Activated T-cell treated with anti-CD3 and anti-CD28 coated beads for 24 hours (primary cell): ENCODE measurements at regions not wholly inside any gene's neighbourhood (a gene's known extent, or its start where the extent isn't known, plus 50 kb on each side); places are given as distances from the start of the nearest gene placed in this dataset.

Source experiments
- DNase-seq: peaks from one replicate; pipeline ENCODE4 v3.0.0-alpha.2; 2020; ENCODE audit warnings: low read depth

DNA sequence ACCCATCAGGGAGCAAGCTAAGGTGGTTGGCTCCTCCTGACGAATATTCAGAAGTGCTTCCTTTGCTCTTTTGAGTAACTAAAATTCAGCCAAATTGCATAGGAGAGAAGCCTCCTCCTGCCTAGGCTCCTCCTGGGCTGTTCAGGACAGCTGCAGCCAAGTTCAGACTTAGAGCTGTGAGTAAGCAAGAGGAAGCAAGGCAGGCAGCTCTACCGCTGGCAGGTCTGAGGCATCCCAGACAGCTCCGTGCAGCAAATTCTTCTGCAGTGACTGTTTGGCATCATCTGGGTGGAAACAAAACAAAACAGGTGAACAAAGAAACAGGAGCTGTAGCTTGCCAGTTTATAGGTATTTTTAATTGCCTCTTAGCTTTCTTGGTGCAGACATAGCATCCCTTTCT, 421.0 kb downstream of the GADD45G start:
- no peak for DNase-seq

DNA sequence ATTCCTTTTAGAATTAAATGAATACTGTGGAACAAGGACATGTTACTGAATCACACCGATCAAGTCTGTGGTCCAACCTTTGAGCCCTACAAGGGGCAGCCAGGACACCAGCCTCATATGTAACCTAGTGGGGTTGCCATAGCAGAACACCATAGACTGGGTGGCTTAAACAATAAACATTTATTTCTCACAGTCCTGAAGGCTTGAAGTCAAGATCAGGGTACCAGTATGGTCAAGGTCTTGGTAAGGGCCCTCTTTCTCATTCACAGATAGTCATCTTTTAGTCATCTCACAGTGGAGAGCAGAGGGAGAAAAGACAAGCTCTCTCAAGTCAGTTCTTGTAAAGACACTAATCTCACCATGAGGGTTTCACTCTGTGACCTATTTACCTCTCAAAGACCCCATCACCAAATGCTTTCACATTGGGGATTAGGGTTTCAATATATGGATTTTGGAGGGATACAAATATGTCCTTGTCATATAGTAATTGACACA, 422.5 kb downstream of the GADD45G start:
- DNase-seq = no peak

DNA sequence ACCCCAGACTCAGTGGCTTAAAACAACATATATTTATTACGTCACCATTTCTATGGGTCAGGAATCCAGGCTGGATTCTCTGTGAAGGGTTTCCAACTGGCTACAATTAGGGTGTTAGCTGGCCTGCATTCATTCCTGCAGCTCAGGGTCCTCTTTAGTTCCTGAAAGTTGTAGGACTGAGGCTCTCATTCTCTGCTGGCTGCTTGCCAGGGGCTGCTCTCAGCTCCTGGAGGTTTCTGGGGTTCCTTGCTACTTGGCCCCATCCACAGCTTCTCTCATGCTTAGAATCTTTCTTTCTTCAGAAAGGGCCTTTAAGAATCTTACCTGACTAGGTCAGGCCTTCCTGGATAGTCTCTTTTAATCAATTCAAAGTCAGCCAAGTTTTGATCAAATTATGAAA, 424.6 kb downstream of the GADD45G start:
- DNase-seq = no peak

DNA sequence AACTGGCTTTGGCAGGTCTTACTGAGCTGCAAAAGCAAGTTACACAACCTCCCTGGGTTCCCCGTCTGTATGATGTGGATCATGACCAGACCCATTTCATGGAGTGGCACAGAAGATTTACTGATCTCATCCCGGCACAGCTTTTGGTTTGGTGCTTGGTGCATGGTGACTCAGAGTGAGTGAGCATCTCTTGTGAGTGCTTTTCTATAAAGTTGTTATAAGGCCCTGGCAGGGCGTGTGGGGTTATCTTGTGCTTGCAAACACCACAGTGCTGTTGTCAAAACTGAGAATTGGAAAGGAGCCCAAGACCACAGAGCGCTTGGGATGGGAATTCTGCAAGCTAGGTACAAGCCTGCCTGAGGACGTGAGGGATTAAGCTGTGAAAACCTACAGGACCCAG, 425.2 kb downstream of the GADD45G start:
- DNase-seq = no peak

DNA sequence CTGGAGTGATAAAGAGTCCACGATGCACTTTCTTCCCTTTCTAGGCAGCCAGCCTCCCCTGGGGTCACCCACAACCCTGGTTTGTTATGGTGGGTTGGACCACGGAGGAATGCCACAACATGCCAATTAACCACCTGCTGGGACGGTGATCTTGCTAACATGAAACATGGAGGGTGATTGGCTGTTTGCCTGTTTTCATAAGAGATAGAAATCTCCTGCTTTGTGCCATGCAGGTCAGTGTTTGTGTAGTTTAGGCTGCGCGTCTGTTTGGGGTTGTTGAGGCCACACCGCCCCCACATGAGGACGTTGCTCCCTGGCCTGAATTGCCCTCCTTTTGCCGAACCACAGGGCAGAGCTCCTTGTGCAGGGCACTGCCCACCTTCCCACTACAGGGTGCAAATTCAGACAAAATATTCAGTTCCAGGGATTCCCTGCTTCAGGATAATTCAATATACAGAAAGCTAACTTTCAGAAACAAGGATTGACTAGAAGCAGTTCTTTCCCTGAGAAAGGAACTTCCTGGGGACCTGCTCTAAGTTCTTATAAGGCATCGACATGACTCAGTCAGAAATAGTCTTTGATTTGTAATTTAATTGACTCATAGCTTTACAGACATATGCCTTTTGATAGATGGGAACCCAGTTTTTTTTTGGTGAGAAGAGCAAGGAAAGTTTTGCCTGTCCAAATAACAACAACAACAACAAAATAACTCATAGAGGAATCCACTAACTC, 427.6 kb downstream of the GADD45G start:
- DNase-seq = no peak

DNA sequence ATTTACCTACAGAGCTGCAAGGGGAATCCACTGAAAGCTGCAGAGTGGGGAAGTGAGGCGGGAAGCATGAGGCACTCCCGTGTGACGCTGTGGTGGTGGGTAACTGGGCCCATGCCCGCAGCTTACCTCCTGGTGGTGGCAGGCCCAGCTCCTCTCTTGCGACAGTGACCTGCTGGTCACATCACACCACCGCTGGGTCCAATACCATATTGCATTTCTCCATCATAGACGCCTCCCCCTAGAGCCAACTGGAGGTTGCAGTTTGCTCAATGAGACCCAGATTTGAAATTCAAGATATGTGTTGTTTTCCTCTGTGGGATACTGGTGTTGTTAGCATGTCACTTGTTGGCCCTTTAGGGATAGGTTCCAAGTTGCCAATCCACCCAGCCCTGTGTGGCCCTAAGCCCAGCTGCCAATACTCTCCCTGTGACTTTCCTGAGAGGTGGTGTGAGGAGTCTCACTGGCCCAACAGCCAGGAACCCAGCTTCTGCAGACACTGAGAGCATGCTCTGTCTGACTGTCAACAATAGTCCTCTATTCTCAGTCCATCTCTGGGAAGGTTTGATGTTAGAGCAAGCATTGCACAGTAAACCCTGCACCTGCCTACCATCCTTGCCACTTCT, 428.3 kb downstream of the GADD45G start:
- no peak for DNase-seq

DNA sequence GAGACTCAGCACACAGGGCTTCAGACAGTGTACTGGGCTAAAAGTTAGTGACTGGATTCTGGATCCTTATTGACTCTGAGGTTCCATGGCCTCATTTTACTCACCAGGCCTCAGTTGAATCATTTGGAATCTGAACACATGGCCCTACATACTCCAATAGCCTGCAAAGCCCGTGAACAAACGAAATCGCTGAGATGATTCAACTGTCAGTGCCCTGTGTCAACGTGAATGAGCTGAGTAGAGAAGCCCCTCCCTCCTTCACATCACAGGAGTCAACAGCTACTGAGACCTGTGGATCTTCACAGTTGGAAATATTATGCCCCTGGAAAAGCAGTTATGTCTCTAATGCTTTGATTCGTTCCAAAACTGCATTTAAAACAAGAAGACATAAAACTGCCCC, 429.3 kb downstream of the GADD45G start:
- DNase-seq = no peak

DNA sequence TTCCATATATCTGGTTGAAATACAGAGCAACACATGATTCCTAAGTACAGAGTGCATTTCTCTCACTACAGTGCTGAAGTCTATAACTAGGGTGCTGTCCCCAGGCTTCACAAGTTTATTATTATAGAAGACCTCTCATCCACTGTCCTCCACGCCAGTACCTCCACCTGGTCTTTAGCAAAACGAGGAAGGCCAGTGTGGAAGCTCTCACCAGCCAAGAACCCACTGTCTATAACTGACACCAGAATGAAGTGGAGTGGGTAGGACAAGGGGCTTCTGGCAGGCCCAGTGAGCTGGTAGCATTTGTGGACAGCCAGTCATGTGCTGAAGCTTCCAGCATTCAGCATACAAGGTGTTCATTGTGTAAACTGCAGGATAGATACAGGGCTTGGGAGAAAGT, 430.7 kb downstream of the GADD45G start:
- DNase-seq = no peak

DNA sequence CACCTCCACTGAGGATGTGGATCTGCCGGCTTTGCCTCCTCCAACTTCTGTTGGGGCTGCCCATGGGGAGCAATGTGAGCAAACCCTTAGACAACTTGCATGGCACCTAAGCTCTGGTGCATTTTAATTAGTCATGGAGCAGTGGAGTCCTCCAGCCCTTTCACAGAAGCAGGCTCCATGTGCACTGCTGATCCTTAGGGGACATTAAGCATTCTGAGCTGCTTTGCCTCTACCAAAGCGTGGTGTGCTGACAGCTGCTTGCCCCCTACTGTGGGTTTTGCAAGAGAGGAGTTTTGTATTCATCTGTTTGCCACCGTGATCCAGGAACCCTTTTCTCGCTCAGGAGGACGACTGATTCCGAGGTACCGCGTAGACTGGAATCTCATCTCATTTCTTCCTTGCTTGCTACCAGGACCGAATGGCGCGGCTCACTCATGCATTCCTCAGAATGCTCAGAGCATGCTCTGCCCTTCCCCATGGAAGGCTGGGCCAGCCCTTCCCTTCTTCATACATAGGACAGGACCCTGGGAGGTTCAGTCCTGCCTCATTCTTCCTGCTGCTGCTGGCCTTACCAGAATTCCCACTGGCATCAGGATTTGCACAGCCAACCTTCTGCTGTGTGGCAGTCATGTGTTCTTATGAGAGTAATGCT, 432.5 kb downstream of the GADD45G start:
- DNase-seq = no peak

DNA sequence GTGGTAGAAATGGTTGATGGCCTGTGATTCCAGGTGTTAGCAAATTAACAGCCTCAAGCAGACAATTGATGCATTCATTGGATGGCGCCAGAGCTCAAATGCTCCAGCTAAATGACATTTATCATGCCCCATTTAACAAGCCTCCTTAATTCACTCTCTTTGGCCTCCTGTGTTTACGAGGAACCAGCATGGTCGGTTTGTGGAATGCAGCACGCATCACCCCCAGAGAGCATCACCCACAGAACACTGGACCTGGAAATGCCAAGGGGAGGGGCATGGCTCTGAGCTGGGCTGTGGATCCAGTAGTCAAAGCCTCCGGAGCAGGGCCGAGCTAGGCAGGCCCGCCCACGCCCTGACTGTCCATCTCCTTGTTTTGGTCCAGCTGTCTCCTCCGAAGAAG, 434.0 kb downstream of the GADD45G start:
- DNase-seq = no peak

DNA sequence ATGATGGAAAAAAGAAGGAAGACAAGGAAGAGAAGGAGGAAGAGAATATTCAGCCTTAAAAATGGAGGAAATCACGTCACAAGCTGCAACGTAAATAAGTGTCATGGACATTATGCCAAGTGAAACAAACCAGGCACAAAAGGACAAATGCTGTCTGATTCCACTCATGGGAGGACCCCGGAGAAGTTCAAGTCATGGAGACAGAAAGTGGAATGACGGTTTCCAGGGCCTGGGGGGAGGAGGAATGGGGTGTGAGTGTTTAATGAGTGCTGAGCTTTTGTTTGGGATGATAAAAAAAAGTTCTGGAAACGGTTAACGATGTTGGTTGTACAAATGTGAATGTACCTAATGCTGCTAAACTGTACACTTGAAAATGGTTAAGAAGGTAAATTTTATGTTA, 439.5 kb downstream of the GADD45G start:
- DNase-seq = no peak

DNA sequence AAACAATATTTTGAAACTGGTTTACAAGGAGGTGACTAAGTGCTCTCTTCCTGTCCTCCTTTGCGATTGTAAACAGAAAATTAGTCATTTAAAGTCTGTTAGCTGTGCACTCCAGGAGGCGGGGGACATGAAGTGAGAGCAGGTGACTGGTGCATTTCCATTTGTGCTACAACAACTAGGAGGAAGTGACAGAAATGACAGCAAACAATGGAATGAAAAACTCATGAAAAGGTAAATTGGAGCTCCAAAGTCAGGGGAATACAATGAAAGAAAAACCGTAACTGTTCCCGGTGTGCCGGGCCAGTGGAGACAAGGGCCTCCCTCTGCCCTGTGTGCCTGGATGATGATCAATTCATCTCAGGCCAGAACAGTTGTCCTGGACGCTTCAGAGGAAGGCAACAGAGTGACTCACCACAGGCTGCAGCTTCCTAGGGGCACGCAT, 439.9 kb downstream of the GADD45G start:
- DNase-seq = no peak

DNA sequence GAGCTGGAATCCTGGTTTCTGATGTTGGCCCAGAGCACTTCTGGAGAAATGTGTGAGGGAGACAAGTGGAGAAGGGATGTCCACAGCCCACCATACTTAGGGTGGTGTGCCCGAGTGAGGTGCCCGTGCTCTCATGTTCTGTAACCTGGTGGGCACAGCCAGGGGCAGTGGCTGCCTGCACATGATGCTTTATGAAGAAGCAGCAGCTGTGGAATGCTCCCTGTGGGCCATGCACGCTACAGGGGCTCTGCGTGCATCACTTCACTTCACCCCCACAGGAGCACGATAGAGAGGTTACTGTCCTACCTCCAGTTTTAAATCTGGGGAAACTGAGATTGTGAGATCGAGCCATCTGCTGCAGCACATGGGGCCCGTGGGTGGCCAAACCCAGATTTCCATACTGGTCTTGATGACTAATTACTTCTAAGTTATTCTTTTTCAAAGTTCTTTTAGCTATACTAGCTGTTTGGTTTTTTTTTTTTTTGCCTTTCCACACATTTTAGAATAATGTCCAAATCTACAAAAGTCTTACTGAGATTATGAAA, 441.6 kb downstream of the GADD45G start:
- DNase-seq = peak; percentile 6

DNA sequence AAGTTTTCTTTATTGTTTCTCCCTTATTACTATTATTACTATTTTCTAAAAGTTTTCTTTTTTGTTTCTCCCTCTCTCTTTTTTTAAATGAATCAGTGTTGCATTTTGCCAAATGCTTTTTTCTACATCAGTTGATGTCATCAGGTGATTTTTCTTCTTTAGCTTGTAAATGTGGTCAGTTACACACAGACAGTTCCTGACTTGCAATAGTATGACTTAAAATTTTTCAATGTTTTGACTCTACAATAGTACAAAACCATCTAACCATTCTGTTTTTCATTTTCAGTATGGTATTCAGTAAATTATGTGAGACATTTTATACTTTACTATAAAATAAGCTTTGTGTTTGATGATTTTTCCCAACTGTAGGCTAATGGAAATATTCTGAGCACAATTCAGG, 443.0 kb downstream of the GADD45G start:
- no peak for DNase-seq

DNA sequence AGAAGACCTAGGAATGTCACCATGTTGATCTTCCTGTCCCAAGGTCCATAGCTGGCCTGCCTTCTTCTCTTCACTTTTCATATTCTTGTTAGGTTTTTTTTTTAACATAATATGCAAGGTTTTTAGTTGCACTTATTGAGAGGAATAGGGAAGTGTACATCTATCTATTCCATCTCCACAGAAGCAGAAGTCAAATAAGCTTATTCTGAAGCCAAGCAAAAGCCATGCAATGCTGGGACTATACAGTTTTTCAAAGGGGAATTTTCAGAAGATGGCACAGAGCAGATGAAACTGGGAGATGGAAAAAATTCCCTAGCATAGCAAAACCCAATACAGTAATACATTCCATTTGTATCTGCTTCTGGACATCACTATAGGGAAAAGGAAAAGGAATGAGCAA, 447.6 kb downstream of the GADD45G start:
- no peak for DNase-seq

DNA sequence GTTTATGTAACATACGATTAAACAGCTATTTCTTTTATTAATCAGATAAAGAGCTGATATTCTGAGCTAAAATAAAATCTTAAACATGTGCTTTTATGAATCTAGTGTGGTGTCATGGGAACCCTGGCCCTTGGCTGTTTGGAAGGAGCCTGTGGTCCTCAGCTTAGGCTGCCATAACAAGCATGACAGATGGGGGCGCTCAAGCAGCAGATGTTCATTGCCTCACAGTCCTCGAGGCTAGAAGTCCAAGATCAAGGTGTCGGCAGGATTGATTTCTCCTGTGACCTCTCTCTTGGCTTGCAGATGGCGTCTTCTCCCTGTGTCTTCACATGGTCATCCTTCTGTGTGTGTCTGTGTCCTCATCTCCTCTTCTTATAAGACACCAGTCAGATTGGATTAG, 448.2 kb downstream of the GADD45G start:
- no peak for DNase-seq

DNA sequence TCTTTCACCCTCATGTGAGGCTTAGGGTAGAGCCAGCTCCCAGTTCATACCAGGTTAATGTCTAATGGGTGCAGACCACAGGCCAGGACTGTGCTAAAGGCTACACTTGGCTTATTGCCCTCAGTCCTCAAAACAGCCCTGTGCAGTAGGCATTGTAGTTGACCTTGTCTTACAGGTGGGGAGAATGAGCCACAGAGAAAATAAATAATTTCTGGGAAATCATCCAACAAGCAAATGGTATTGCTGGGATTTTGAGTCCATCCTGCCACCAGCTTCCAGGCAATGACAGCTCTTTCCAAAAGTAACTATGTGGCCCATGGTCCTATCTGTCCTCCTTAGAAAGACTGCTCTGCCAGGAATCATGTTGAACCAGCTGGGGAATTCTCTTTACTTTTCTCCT, 450.0 kb downstream of the GADD45G start:
- DNase-seq = no peak

DNA sequence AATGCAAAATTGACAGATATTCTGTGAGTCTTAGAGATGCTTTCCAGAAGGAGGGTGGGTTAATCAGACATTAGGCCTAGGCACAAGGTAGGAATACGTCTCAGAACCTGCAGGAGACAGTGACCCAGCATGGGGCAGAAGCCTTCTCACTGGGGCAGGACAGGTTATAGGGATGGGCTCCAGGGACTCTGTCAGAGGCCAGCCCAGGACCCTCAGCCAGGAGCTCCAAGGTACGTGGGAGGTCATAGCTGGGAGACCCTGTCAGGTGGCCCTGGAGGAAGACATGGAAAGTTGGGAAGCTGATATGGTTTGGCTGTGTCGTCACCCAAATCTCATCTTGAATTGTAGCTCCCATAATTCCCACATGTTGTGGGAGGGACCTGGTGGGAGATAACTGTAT, 450.4 kb downstream of the GADD45G start:
- no peak for DNase-seq

DNA sequence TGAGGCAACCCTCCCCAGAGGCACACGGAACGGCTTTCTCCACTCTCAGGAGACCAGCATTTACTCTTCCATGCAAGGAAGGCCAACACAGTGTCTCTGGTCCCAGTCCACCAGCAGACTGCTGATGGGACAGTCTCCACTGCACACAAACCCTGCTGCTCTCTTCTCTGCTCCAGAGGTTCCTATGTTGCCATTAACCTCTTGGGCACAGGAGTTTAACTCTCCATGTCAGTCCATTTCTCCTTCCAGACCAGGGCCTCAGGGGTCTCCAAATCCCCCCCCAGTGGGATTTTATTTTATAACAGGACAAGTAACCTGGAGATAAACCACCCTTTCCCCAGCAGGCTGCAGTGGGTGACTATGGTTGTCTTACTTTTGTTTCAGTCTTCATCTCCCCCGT, 452.5 kb downstream of the GADD45G start:
- DNase-seq = no peak

DNA sequence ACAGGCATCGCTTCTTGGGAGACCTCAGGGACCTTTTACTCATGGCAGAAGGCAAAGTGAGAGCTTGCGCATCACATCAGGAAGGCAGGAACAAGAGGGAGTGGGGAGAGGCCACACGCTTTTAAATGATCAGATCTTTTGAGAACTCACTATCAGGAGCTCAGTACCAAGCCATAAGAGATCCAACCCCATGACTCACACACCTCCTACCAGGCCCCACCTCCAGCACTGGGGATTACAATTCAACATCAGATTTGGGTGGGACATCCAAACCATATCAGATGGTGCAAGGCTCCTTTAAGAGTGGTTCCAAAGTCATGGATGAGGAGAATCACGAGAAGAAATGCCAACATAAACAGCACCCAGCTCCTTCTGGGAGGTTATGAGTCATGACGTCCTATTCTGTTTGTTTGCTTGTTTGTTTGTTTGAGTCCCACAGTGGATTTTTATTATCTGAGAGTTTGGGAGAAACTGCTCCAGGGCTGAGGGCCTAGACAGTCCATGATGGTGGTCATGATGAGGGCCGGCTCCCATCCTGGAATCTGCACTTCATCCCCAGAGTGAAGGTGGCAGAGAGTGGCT, 453.5 kb downstream of the GADD45G start:
- no peak for DNase-seq

DNA sequence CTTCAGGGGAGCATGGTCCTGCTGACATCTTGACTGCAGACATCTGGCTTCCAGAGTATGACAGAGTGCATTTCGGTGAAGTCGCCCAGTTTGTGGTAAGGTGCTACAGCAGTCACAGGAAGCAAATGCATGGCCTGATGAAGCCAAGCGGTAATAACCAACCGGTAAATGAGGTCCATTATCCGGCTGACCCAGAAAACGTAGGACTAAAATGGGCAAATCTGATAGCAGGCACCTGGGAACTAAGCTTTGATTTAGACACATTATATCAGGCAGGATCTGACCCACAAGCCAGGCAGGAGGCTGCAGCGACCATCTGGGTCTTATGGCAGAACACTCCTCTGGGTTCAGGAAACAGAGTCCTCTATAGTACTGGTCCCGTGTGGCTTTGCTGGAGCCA, 454.6 kb downstream of the GADD45G start:
- no peak for DNase-seq

DNA sequence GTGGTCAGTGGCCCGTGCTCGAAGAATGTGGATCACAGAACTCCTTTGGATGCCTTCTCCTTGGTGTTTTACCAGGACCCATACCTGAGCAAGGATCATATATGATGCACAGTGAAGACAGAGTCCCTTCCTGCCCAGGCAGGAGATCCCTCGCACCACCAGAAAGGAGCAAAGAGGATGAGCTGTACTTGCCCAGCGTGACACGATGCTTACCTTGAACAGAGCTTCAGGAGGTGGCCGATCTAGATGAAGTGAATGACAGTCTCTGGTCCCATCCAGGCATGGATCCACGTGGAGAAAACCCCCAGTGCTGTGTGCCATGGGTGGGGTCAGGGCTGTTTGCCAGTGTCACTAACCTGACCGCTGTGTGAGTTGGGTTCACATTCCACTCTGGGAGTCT, 455.4 kb downstream of the GADD45G start:
- no peak for DNase-seq

DNA sequence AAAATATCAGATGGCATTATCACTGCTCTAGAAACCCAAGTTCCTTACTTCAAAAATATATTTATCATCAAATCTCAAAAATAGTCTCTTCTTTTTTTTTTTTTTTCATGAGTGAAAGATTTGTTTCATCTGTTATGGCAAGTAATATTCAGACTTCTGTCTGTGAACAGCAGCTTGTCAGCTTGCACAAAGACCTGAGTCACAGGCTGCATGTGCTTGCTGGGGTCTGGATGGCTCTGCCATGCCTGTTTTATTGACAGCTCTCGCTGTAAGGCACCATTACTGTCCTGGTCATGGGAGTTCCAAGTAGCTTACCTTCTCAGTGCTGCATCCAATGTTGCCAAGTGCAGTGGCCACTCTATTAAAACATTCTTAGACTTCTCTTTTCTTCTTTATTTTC, 456.4 kb downstream of the GADD45G start:
- DNase-seq = no peak
